AG04450 (cell line): ENCODE measurements at regions not wholly inside any gene's neighbourhood (a gene's known extent, or its start where the extent isn't known, plus 50 kb on each side); places are given as distances from the start of the nearest gene placed in this dataset.

ENCODE experiments used
- CTCF ChIA-PET: fragments of 300-600, 350-600 bp; formaldehyde crosslinking; extraction: SDS; loops from one replicate; lab custom pipeline; 2022; ENCODE audit warnings: antibody characterized with exemption, inconsistent platforms; lab: Charles Lee
- POLR2A ChIA-PET: fragments of 350-600 bp; formaldehyde crosslinking; extraction: SDS; loops from one replicate; lab custom pipeline; 2021; ENCODE audit warnings: antibody characterized with exemption, inconsistent platforms; lab: Yijun Ruan, JAX
- DNase-seq: peaks from one replicate; pipeline ENCODE4 v3.0.0-alpha.2; 2011; ENCODE audit warnings: low read depth, low spot score
- H3K27ac ChIP-seq: one replicate; pipeline ENCODE4 v1.5.1; 2012; ENCODE audit warnings: low read depth, low read length, control low read depth
- H3K27me3 ChIP-seq: one replicate; pipeline ENCODE4 v1.6.0; 2012; ENCODE audit warnings: low read length; ENCODE audit not compliant: control insufficient read depth, insufficient read depth
- H3K4me3 ChIP-seq: 2 replicates; pipeline ENCODE4 v1.5.1; 2011; ENCODE audit warnings: mild to moderate bottlenecking, low read depth, low read length, control low read depth
- H3K9me3 ChIP-seq: 2 replicates; pipeline ENCODE4 v1.5.1; 2012; ENCODE audit warnings: low read length; ENCODE audit not compliant: control insufficient read depth, insufficient read depth
- TF ChIP-seq, protein P1 (sequence below): IDR thresholded peaks from 2 replicates; pipeline ENCODE4 v1.5.1; 2011; ENCODE audit warnings: low read depth, low read length, control low read depth, inconsistent platforms

- H3K27ac ChIP-seq: no peak overlapping the region
- no peaks in the 10 kb centered on the region for H3K9me3 ChIP-seq
- H3K27me3 ChIP-seq: no peaks in the 10 kb centered on the region
- TF ChIP-seq, protein P1, sequence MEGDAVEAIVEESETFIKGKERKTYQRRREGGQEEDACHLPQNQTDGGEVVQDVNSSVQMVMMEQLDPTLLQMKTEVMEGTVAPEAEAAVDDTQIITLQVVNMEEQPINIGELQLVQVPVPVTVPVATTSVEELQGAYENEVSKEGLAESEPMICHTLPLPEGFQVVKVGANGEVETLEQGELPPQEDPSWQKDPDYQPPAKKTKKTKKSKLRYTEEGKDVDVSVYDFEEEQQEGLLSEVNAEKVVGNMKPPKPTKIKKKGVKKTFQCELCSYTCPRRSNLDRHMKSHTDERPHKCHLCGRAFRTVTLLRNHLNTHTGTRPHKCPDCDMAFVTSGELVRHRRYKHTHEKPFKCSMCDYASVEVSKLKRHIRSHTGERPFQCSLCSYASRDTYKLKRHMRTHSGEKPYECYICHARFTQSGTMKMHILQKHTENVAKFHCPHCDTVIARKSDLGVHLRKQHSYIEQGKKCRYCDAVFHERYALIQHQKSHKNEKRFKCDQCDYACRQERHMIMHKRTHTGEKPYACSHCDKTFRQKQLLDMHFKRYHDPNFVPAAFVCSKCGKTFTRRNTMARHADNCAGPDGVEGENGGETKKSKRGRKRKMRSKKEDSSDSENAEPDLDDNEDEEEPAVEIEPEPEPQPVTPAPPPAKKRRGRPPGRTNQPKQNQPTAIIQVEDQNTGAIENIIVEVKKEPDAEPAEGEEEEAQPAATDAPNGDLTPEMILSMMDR: no peak
- ChIA-PET CTCF (interaction anchor here (0.9 kb wide), 1 partner anchor 9 kb away, joined by 4 read pairs; no protein-coding TSS in a partner anchor), POLR2A (interaction anchor here (1.0 kb wide), 1 partner anchor 11 kb away, joined by 3 read pairs; no protein-coding TSS in a partner anchor)
- no peak overlapping the region for H3K4me3 ChIP-seq
- no peak for DNase-seq
These were observed 121.0 kb upstream of the CDIN1 start for GRCh38 chr15:36458411-36458810.

- ChIA-PET POLR2A (no interaction called here), CTCF (interaction anchor here (1.9 kb wide), 1 partner anchor 714 kb away, joined by 6 read pairs; no protein-coding TSS in a partner anchor)
- TF ChIP-seq, protein P1: no peak
- H3K4me3 ChIP-seq: no peak overlapping the region
- H3K27me3 ChIP-seq: no peaks in the 10 kb centered on the region
- DNase-seq: no peak
- H3K9me3 ChIP-seq: no peaks in the 10 kb centered on the region
- no peak overlapping the region for H3K27ac ChIP-seq
These were observed 114.1 kb upstream of the CDIN1 start for GRCh38 chr15:36465304-36465703.

DNA sequence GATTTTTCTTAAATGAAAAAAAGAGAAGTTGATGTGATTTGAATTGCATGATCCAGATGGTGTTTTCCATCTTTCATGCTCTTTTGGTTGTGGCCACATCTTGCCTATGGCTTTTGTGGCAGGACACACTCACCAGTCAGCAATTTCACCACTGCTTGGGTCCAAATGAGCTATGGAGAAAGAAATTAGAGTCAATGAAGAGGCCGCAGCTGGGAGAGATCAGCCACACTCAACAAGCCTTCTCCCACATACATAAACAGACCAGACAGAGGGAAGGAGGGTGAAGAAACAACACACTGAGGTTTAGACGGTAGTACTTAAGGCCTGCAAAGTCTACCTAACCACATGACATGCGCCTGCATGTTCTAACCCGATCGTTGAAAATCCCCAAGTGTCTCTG is 110.7 kb upstream of the CDIN1 start:
- peak; percentile 100 for DNase-seq
- ChIA-PET CTCF (interaction anchor here (1.1 kb wide), 1 partner anchor 42 kb away, joined by 3 read pairs; no protein-coding TSS in a partner anchor), POLR2A (interaction anchor here (0.6 to 1.9 kb wide), 9 partner anchors 10 to 631 kb away, joined by 3 to 9 read pairs (median 3); partner anchors contain the start of genes CDIN1 and MEIS2)
- H3K27ac ChIP-seq: no peak overlapping the region
- H3K9me3 ChIP-seq: no peaks in the 10 kb centered on the region; the same call in 1 of the 2 replicates
- H3K27me3 ChIP-seq: no peaks in the 10 kb centered on the region
- no peak overlapping the region for H3K4me3 ChIP-seq
- TF ChIP-seq, protein P1: no peak

DNA sequence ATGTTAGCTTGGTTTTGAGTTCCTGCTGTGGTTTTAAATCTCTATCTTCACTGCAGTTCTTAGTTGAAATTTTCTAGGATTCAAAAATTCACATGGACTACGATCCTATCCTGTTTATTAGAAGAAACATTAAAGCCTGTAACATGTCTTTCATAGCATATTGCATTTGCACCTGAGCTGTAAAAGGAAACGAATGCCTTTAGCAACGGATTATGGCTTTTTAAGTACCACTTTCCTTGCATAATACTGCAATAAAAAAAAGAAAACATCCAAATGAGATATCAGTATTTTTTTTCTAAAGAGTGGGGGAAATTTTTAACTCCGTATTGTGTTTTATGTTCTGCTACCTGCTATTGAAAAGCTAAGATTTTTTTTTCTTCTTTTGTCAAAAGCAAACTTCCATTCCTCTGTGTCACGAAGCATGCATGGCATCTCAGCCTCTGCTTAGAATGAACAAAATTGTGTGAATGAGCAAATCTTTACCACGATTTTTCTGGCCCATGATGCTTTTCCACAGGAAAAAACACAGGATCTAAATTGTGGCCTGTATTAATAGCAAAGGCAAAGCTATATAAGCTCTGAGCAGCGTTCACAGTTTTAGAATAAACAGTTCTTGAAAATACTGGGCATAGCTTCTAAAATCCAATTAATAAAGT is 110.0 kb upstream of the CDIN1 start:
- ChIA-PET POLR2A (interaction anchor here (0.6 to 1.9 kb wide), 11 partner anchors 10 to 632 kb away, joined by 3 to 9 read pairs (median 3); partner anchors contain the start of genes CDIN1 and MEIS2), CTCF (no interaction called here)
- peak overlapping the region; percentile 47 for H3K27ac ChIP-seq
- H3K4me3 ChIP-seq: peak overlapping the region; percentile 4; the same call in 1 of the 2 replicates
- TF ChIP-seq, protein P1: no peak
- DNase-seq: peak; percentile 38
- no peaks in the 10 kb centered on the region for H3K27me3 ChIP-seq
- H3K9me3 ChIP-seq: no peaks in the 10 kb centered on the region; the same call in 1 of the 2 replicates

DNA sequence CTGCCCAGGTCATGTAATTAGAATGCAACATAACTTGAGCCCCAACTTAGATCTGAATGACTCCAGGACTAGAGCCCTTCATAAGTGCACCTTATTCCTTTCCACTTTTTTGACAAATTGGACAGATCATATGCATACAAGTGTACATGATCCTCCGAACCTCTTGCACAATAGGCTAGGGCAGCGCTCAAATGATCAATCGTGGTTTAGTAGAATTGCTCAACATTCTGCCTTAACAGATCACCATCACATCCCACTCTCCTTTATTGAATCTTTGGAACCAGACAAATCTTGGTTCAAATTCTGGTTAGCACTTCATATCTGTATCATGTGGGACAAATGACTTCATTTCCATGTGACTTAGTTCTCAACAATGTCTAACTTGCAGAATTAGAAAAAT is 106.8 kb upstream of the CDIN1 start:
- CTCF ChIA-PET: no interaction called here
- no peak for DNase-seq
- POLR2A ChIA-PET: no interaction called here
- H3K4me3 ChIP-seq: no peak overlapping the region
- TF ChIP-seq, protein P1: no peak
- no peak overlapping the region for H3K27ac ChIP-seq
- H3K9me3 ChIP-seq: no peaks in the 10 kb centered on the region; the same call in 1 of the 2 replicates
- H3K27me3 ChIP-seq: no peaks in the 10 kb centered on the region
